Kidney (tissue), 13 donors: ENCODE measurements at regions not wholly inside any gene's neighbourhood (a gene's known extent, or its start where the extent isn't known, plus 50 kb on each side); places are given as distances from the start of the nearest gene placed in this dataset.
A peak's percentile ranks its signal among the peaks of the same experiment; 100 is the strongest.

Experiments
- DNase-seq, 5 donors: peaks; one replicate each; pipeline ENCODE4 v3.0.0-alpha.2; 2013 to 2020
- FAIRE-seq: peaks from 2 replicates; lab custom pipeline; 2012; peaks lifted over from hg19 to GRCh38; lab: Jason Lieb, UNC
- H3K27ac ChIP-seq, 2 donors: one replicate each; pipeline ENCODE4 v1.7.0; 2013; ENCODE audit warnings: low read depth in 2 of 2, low read length in 2 of 2, inconsistent platforms in 1 of 2
- H3K27me3 ChIP-seq: one replicate; pipeline ENCODE4 v1.7.1; 2013; ENCODE audit warnings: low read length, inconsistent platforms; ENCODE audit not compliant: control insufficient read depth, insufficient read depth
- H3K36me3 ChIP-seq, 3 donors: one replicate each; pipeline versions ENCODE4 v1.7.0 to v1.7.1; 2013; ENCODE audit warnings: low read length in 3 of 3, control low read depth in 1 of 3, inconsistent platforms in 1 of 3; ENCODE audit not compliant: insufficient read depth in 3 of 3, control insufficient read depth in 2 of 3
- H3K4me1 ChIP-seq, 3 donors: one replicate each; pipeline versions ENCODE4 v1.7.0 to v1.7.1; 2013; ENCODE audit warnings: low read length in 3 of 3, inconsistent platforms in 1 of 3, low read depth in 1 of 3; ENCODE audit not compliant: control insufficient read depth in 2 of 3, insufficient read depth in 2 of 3
- H3K4me3 ChIP-seq, 3 donors: one replicate each; pipeline versions ENCODE4 v1.7.0 to v1.8.1; 2013; ENCODE audit warnings: low read length in 3 of 3, control low read depth in 1 of 3, inconsistent platforms in 1 of 3
- H3K9ac ChIP-seq, 3 donors: one replicate each; pipeline versions ENCODE4 v1.7.0 to v1.7.1; 2013; ENCODE audit warnings: low read length in 3 of 3, control low read depth in 1 of 3, inconsistent platforms in 1 of 3
- H3K9me3 ChIP-seq, 3 donors: one replicate each; pipeline versions ENCODE4 v1.7.0 to v1.7.1; 2013; ENCODE audit warnings: low read length in 3 of 3, control low read depth in 1 of 3, inconsistent platforms in 1 of 3; ENCODE audit not compliant: control insufficient read depth in 2 of 3, insufficient read depth in 1 of 3
- intact Hi-C: fragments of 100-400 bp; cut with DNase I; formaldehyde crosslinking; loops from one replicate; pipeline ENCODE4 v1.11.1; 2022
- TF ChIP-seq, protein P1 (sequence below): IDR thresholded peaks from 3 replicates; pipeline ENCODE4 v1.5.1; 2012; ENCODE audit warnings: mild to moderate bottlenecking, moderate library complexity, borderline replicate concordance; ENCODE audit not compliant: insufficient read depth; ENCODE audit errors: extremely low read depth
- donor health status: control.
- donor health status: control.
- donor health status: control.
- donor health status: control.
- donor health status: control.
- donor health status: DM: yes; HTN: yes; CAD: no.
- donor health status: Normal renal cell carcinoma (clear cell type).

DNA sequence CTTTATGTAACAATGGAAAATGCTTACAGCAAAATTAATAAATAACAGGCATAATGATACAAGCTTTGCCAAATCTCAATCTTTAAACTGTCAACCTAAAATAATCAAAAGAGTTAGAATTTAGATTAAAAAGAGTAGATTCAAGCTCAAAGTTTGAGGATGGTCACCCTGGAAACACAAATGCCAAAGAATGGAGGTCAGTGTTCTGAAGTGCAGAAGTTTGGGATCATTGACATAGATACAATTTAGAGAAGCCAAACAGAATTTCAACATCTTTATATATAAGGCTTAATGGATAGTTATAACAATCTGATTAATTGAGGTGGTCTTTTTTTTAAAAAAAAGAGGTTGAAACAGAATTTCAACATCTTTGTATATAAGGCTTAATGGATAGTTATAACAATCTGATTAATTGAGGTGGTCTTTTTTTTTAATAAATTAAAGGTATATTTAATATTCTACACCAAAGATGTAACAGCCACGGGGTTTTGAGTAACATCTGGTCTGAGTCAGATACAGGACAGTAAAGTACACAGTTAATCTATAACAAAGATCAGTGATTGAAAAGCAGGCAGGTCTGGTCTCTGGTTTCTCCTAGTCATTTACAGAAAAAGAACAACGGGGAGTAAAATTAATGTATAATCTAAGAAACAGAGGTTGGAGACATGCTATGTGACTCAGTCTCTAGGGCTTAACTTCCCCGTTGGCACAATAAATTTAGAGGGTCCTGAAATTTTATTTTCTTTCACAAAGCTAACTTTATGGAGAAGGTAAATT lies 490.7 kb downstream of the GBE1 start:
- TF ChIP-seq, protein P1, sequence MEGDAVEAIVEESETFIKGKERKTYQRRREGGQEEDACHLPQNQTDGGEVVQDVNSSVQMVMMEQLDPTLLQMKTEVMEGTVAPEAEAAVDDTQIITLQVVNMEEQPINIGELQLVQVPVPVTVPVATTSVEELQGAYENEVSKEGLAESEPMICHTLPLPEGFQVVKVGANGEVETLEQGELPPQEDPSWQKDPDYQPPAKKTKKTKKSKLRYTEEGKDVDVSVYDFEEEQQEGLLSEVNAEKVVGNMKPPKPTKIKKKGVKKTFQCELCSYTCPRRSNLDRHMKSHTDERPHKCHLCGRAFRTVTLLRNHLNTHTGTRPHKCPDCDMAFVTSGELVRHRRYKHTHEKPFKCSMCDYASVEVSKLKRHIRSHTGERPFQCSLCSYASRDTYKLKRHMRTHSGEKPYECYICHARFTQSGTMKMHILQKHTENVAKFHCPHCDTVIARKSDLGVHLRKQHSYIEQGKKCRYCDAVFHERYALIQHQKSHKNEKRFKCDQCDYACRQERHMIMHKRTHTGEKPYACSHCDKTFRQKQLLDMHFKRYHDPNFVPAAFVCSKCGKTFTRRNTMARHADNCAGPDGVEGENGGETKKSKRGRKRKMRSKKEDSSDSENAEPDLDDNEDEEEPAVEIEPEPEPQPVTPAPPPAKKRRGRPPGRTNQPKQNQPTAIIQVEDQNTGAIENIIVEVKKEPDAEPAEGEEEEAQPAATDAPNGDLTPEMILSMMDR, result no peak
- intact Hi-C loops, result no loop called here
- no peak for FAIRE-seq
- H3K27ac ChIP-seq, result no peak overlapping the region
- no peaks in the 10 kb centered on the region for H3K4me1 ChIP-seq
- no peaks in the 10 kb centered on the region for H3K9me3 ChIP-seq
- no peaks in the 10 kb centered on the region for H3K27me3 ChIP-seq
- DNase-seq, result peak in 2 of 5 donors; percentile 13 to 15
- no peak overlapping the region for H3K4me3 ChIP-seq
- no peaks in the 10 kb centered on the region for H3K36me3 ChIP-seq
- H3K9ac ChIP-seq, result no peak overlapping the region

DNA sequence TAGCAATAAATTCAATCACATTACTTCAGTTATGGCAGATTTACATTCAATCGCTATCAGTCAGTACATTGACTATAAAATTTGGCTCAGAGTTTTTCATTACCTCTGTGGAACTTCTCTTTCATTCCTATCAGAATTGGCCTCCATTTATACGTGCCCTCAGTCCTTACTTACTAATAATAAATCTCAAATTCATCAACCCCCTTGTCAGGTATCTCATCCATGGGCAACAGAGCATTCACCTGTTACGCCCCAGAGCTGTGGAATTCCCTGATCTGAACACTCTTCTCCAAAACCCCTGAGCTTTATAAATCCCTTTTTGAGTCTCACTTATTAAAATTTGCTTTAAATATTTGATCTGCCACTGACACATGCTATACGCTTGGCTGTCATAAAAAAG lies 492.9 kb downstream of the GBE1 start:
- no peak overlapping the region for H3K4me3 ChIP-seq
- peak in 1 of 5 donors; percentile 15 for DNase-seq
- no peak for FAIRE-seq
- H3K9ac ChIP-seq, result no peak overlapping the region
- TF ChIP-seq, protein P1, result no peak
- no peaks in the 10 kb centered on the region for H3K4me1 ChIP-seq
- intact Hi-C loops, result no loop called here
- H3K9me3 ChIP-seq, result no peaks in the 10 kb centered on the region
- no peaks in the 10 kb centered on the region for H3K27me3 ChIP-seq
- no peak overlapping the region for H3K27ac ChIP-seq
- no peaks in the 10 kb centered on the region for H3K36me3 ChIP-seq

DNA sequence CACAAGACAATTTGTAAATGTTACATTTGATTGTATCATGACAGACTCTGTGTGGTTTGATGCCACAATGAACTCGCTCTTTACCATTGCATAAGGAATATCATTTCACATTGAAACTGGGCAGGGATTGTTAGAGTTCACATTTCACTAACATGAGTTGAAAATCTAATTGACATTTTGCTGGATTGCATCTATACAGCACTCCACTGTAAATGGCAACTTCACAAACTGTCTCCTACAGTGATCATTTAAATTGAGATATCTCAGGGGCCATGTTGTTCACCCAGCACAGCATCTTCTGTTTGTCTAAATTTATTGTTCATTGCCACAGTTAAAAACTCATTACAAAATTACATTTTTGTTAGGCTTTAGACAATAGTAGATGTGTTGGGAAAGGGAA lies 499.4 kb downstream of the GBE1 start:
- FAIRE-seq (no peak), DNase-seq (no peak)
- Histone ChIP-seq H3K27me3 (no peaks in the 10 kb centered on the region), H3K4me1 (no peaks in the 10 kb centered on the region), H3K36me3 (no peaks in the 10 kb centered on the region), H3K27ac (no peak overlapping the region), H3K9me3 (no peaks in the 10 kb centered on the region), H3K9ac (no peak overlapping the region), H3K4me3 (no peak overlapping the region)
- intact Hi-C loops, result no loop called here
- TF ChIP-seq, protein P1, result no peak
